GM20000 (cell line): ENCODE measurements at regions not wholly inside any gene's neighbourhood (a gene's known extent, or its start where the extent isn't known, plus 50 kb on each side); places are given as distances from the start of the nearest gene placed in this dataset.

ENCODE experiments used
- DNase-seq: peaks from one replicate; pipeline ENCODE4 v3.0.0; 2012; ENCODE audit warnings: low spot score
- TF ChIP-seq, protein P1 (sequence below): IDR thresholded peaks from 2 replicates; pipeline ENCODE4 v1.5.1; 2012; ENCODE audit warnings: mild to moderate bottlenecking, control low read depth; ENCODE audit errors: extremely low read depth, missing control alignments

DNA sequence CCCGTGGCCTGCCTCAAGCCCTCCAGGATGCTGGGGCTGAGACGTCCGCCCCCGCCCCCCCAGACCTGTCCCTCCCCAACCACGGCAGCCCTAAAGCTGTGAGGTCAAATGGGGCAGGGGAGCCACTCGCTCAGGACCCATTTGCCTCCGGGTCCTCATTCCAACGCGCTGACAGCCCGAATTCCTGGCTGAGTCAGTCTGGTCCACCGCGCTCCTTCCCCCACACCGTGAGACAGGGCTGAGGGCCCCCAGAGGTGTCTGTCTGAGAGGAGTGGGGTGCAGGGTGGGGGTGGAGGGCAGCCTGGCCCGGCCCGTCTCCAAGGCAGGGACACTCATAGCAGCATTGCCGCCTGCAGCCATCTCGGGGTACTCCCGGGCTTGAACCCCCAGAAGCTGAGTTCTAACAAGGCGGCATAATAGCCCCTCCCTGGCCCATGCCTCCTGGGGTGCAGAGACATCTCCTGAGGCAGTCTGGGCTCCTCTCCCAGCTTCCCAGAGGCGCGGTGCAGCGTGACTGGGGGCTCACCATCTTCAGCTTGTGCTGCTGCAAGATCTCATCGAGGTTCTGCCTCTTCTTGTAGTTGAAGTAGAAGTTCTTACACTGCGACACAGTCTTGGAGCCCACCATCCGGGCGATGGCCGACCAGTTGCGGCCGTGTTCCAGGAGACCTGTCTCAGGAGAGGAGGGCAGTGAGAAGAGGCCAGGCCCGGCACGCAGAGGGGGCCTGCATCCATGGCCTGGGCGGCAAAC lies 90.5 kb downstream of the RFLNA start:
- DNase-seq, result no peak
- TF ChIP-seq, protein P1, sequence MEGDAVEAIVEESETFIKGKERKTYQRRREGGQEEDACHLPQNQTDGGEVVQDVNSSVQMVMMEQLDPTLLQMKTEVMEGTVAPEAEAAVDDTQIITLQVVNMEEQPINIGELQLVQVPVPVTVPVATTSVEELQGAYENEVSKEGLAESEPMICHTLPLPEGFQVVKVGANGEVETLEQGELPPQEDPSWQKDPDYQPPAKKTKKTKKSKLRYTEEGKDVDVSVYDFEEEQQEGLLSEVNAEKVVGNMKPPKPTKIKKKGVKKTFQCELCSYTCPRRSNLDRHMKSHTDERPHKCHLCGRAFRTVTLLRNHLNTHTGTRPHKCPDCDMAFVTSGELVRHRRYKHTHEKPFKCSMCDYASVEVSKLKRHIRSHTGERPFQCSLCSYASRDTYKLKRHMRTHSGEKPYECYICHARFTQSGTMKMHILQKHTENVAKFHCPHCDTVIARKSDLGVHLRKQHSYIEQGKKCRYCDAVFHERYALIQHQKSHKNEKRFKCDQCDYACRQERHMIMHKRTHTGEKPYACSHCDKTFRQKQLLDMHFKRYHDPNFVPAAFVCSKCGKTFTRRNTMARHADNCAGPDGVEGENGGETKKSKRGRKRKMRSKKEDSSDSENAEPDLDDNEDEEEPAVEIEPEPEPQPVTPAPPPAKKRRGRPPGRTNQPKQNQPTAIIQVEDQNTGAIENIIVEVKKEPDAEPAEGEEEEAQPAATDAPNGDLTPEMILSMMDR, result no peak

DNA sequence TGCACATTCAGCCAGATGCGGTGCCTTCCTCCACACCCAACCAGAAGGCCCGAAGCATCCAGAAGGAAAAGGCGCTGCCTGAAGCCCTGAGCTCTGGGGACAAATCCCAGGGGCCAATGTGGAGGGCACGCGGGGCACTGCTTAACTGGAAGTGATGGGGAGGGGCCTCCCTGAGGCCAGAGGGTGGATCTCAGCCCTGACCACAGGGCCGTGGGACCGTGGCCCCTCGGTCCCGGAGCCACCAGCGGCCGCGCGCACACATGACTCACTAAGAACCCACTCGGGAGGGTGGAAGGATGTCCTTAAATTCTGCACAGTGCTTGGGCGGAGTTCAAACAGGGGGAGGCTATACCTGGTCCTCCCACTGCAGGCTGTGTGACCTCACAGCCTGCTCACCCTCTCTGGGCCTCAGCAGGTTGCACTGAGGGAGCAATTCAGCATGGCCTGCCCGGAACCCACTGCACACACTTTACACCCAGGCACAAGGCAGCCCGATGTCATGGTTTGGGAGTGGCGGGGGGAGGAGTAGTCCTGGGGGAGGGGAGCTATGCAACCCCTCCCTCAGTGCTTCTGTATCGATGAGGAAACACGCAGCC lies 89.5 kb downstream of the RFLNA start:
- TF ChIP-seq, protein P1, result no peak
- no peak for DNase-seq

DNA sequence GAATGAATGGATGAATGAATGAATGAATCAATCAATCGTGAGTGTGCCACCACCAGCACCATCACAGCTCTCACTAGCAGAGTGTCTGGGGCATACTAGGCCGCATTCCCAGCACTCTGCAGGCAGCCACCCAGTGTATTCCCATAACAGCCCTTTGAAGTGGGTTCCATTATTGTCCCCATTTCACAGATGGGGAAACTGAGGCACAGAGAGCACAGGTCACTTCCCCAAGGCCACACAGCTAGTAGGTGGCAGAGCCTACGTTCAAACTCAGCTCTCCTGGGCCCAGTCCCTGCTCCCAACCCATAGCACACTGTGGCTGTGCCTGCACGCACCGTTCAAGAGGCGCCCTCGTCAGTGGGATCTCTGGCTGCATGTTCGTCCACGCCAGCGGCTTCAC lies 88.1 kb downstream of the RFLNA start:
- TF ChIP-seq, protein P1, result no peak
- no peak for DNase-seq

DNA sequence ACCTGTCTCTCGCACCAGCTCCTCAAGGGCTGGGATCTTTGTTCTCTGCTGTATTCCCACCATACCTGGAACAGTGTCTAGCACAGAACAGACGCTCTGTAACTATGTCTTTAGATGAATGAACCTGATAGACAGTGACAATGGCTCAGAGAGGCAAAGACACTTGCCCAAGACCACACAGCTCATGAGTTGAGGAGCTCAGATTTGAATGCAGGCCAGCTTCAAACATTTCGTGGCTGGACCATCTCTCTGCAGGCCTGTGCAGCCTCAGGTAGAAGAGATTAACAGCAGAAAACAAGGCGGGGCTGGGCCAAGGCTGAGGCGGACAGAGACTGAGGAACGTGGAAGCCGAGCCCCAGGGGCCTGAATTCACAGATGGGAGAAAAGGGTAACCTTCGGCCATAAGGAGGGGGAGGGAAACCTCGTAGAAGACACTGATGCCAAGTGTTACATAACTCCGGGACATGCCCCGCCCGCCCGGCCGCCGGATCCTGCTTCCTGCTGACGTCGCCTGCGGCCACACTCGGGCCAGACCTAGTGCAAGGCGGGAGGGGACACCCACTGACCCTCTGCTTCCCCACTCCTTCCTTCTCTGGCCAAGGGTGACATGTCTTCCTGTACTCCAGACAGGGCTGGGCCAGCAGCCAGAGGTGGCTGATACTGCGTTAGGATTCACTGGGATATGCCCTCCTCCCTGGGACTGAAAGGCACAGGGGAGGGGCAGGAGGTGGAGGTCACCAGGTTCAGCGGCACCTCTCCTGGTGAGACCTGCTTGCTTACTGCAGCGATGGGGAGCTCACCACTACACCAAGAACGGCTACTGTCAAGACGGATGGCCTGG lies 86.8 kb downstream of the RFLNA start:
- DNase-seq, result no peak
- TF ChIP-seq, protein P1, result no peak

DNA sequence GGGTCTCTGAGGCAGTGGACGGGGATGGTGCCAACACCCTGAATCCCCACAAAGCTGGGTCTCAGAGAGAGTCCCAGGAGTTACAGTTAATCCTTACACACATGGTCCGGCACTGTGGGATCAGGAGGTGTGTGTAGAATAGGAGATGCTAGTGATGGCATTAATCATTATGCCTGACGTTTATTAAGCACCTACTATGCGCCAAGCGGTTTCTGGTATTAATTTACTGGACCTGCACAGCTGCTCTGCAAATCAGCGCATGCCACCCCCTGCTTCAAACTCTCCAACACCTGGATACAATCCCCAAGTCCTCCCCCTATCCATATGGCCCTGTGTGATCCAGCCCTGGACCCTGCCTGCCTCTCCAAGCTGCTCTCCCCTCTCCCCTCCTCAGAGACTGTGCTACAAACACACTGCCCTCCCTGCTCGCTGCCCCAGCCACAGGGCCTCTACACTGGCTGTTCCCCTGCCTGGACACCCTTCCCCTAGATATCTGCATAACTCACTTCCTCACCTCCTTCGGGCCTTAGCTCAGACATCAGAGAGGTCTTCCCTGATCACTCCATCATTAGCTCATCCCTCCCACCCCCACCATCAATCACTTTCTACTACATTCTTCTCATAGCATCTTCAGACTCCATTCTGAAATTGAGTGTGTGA lies 86.0 kb downstream of the RFLNA start:
- TF ChIP-seq, protein P1, result no peak
- no peak for DNase-seq

DNA sequence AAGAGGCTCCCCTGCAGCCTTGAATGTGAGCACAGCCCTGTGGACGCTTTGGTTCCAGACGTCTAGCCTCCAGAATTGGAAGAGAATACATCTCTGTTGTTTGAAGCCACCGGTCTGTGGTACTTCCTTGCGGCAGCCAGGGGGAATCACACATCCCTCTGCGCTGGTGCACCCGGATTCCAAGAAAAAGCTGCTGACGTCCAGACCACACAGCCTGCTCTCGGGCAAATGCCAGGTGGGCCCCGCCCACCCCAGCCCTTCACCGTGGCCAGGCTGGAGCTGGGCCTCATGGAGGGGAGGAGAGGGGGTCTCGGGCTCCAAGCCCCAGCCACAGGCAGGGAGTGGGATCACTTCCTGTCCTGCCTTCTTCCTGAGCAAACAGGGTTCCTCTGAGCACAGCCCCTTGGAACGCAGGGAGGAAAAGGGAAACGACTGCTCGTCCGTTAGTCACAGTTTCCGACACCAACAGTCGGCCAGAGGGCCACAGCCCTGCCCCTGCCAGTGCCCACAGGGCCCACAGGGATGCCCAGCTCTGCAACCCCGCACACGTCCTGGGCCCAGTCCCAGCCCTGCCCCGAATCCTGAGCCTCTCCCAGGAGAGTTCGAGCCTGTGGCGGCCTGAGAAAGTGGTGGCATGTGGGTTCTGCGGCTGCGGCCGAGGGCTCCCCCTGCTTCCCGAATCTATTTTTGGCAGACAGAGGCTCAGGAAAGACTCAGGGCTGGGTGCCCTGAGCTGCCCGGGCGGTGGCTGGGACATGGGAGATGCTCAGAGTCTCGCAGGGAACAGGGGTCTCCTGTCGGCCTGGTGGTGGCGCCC lies 85.3 kb downstream of the RFLNA start:
- DNase-seq, result no peak
- TF ChIP-seq, protein P1, result no peak
